HUDEP-2 (cell line): ENCODE measurements at regions not wholly inside any gene's neighbourhood (a gene's known extent, or its start where the extent isn't known, plus 50 kb on each side); places are given as distances from the start of the nearest gene placed in this dataset.

Experiments
- DNase-seq, 76 experiments: peaks; one replicate each; lab custom pipeline; 2025; ENCODE audit not compliant: unreplicated experiment in 76 of 76; lab: John Stamatoyannopoulos, UW

GRCh38 chr2:167471332-167471731 is 583.1 kb downstream of the XIRP2 start:
- DNase-seq = no peak

- DNase-seq = no peak
These were observed 574.1 kb downstream of the XIRP2 start for GRCh38 chr2:167462379-167462778.

GRCh38 chr2:167454036-167454435 is 565.8 kb downstream of the XIRP2 start:
- DNase-seq = no peak

- DNase-seq = no peak
These were observed 563.4 kb downstream of the XIRP2 start for GRCh38 chr2:167451496-167452289.

- DNase-seq = no peak
These were observed 562.1 kb downstream of the XIRP2 start for GRCh38 chr2:167450364-167450763.

- DNase-seq = no peak
These were observed 552.1 kb downstream of the XIRP2 start for GRCh38 chr2:167440382-167440781.

GRCh38 chr2:167438206-167438605 is 549.9 kb downstream of the XIRP2 start:
- no peak for DNase-seq

GRCh38 chr2:167431949-167432348 is 543.7 kb downstream of the XIRP2 start:
- DNase-seq = no peak

GRCh38 chr2:167430447-167430846 is 542.2 kb downstream of the XIRP2 start:
- DNase-seq = no peak

- no peak for DNase-seq
These were observed 536.8 kb downstream of the XIRP2 start for GRCh38 chr2:167424803-167425755.

- no peak for DNase-seq
These were observed 535.9 kb downstream of the XIRP2 start for GRCh38 chr2:167424221-167424620.

- no peak for DNase-seq
These were observed 535.5 kb downstream of the XIRP2 start for GRCh38 chr2:167423731-167424130.

GRCh38 chr2:167420211-167420610 is 531.9 kb downstream of the XIRP2 start:
- DNase-seq = no peak

GRCh38 chr2:167415068-167415467 is 526.8 kb downstream of the XIRP2 start:
- no peak for DNase-seq

GRCh38 chr2:167411367-167411766 is 523.1 kb downstream of the XIRP2 start:
- DNase-seq = no peak

- no peak for DNase-seq
These were observed 518.3 kb downstream of the XIRP2 start for GRCh38 chr2:167406558-167406957.

- DNase-seq = no peak
These were observed 516.5 kb downstream of the XIRP2 start for GRCh38 chr2:167404627-167405284.

- DNase-seq = no peak
These were observed 513.0 kb downstream of the XIRP2 start for GRCh38 chr2:167401309-167401708.

- no peak for DNase-seq
These were observed 512.3 kb downstream of the XIRP2 start for GRCh38 chr2:167400546-167400945.

- DNase-seq = no peak
These were observed 510.6 kb downstream of the XIRP2 start for GRCh38 chr2:167398873-167399272.

GRCh38 chr2:167388901-167389300 is 500.6 kb downstream of the XIRP2 start:
- no peak for DNase-seq
